ENCODE measurements at regions not wholly inside any gene's neighbourhood (a gene's known extent, or its start where the extent isn't known, plus 50 kb on each side); places are given as distances from the start of the nearest gene placed in this dataset.

- TF ChIP-seq RAD21 (IDR thresholded peaks at IDR 0.05; ENCODE audit: low read depth) (no peak), ZBTB7A (IDR thresholded peaks at IDR 0.05; ENCODE audit: low read depth) (no peak), EGR1 (IDR thresholded peaks at IDR 0.05) (no peak), NFIC (IDR thresholded peaks at IDR 0.05) (no peak), TAF1 (IDR thresholded peaks at IDR 0.05; ENCODE audit: low read depth) (no peak), TCF12 (IDR thresholded peaks at IDR 0.05; ENCODE audit: low read depth) (no peak), EP300 (IDR thresholded peaks at IDR 0.05; ENCODE audit: borderline replicate concordance) (no peak), REST (IDR thresholded peaks at IDR 0.05; ENCODE audit: low read depth) (no peak), CEBPB (IDR thresholded peaks at IDR 0.05) (no peak), YY1 (IDR thresholded peaks at IDR 0.05; ENCODE audit: low read depth) (no peak), TEAD4 (IDR thresholded peaks at IDR 0.05) (no peak), MAX (IDR thresholded peaks at IDR 0.05) (no peak), USF1 (IDR thresholded peaks at IDR 0.05) (no peak), FOXM1 (IDR thresholded peaks at IDR 0.05; ENCODE audit: borderline replicate concordance, low read depth) (no peak)
Measured at GRCh38 chr16:7055443-7055842, 277.2 kb upstream of the RBFOX1 start.

GRCh38 chr16:7051591-7052349 is 280.9 kb upstream of the RBFOX1 start:
- TF ChIP-seq NFIC (IDR thresholded peaks at IDR 0.05) (no peak), FOXM1 (IDR thresholded peaks at IDR 0.05; ENCODE audit: borderline replicate concordance, low read depth) (no peak), EGR1 (IDR thresholded peaks at IDR 0.05) (no peak), CEBPB (IDR thresholded peaks at IDR 0.05) (no peak), EP300 (IDR thresholded peaks at IDR 0.05; ENCODE audit: borderline replicate concordance) (no peak)

- TF ChIP-seq CREB1 (IDR thresholded peaks at IDR 0.05; ENCODE audit: low read depth), result no peak
- TF ChIP-seq TEAD4 (IDR thresholded peaks at IDR 0.05), result no peak
- TF ChIP-seq USF1 (IDR thresholded peaks at IDR 0.05), result no peak
- TF ChIP-seq NFIC (IDR thresholded peaks at IDR 0.05), result no peak
Measured at GRCh38 chr16:7044331-7044730, 288.3 kb upstream of the RBFOX1 start.

- TF ChIP-seq CEBPB (IDR thresholded peaks at IDR 0.05) (no peak), USF1 (IDR thresholded peaks at IDR 0.05) (no peak), TCF12 (IDR thresholded peaks at IDR 0.05; ENCODE audit: low read depth) (no peak), CREB1 (IDR thresholded peaks at IDR 0.05; ENCODE audit: low read depth) (no peak), EGR1 (IDR thresholded peaks at IDR 0.05) (no peak), YY1 (IDR thresholded peaks at IDR 0.05; ENCODE audit: low read depth) (no peak), EP300 (IDR thresholded peaks at IDR 0.05; ENCODE audit: borderline replicate concordance) (no peak), TAF1 (IDR thresholded peaks at IDR 0.05; ENCODE audit: low read depth) (no peak), ZBTB7A (IDR thresholded peaks at IDR 0.05; ENCODE audit: low read depth) (no peak), REST (IDR thresholded peaks at IDR 0.05; ENCODE audit: low read depth) (no peak), FOXM1 (IDR thresholded peaks at IDR 0.05; ENCODE audit: borderline replicate concordance, low read depth) (no peak), RAD21 (IDR thresholded peaks at IDR 0.05; ENCODE audit: low read depth) (no peak), MAX (IDR thresholded peaks at IDR 0.05) (no peak), TEAD4 (IDR thresholded peaks at IDR 0.05) (no peak), NFIC (IDR thresholded peaks at IDR 0.05) (no peak)
Measured at GRCh38 chr16:7038475-7038874, 294.2 kb upstream of the RBFOX1 start.

GRCh38 chr16:7037495-7037894 is 295.1 kb upstream of the RBFOX1 start:
- TF ChIP-seq TEAD4 (IDR thresholded peaks at IDR 0.05), result no peak
- no peak for TF ChIP-seq REST (IDR thresholded peaks at IDR 0.05; ENCODE audit: low read depth)
- no peak for TF ChIP-seq ZBTB7A (IDR thresholded peaks at IDR 0.05; ENCODE audit: low read depth)
- no peak for TF ChIP-seq YY1 (IDR thresholded peaks at IDR 0.05; ENCODE audit: low read depth)
- no peak for TF ChIP-seq RAD21 (IDR thresholded peaks at IDR 0.05; ENCODE audit: low read depth)
- TF ChIP-seq FOXM1 (IDR thresholded peaks at IDR 0.05; ENCODE audit: borderline replicate concordance, low read depth), result no peak
- no peak for TF ChIP-seq CEBPB (IDR thresholded peaks at IDR 0.05)
- no peak for TF ChIP-seq TCF12 (IDR thresholded peaks at IDR 0.05; ENCODE audit: low read depth)
- no peak for TF ChIP-seq TAF1 (IDR thresholded peaks at IDR 0.05; ENCODE audit: low read depth)
- no peak for TF ChIP-seq NFIC (IDR thresholded peaks at IDR 0.05)
- no peak for TF ChIP-seq MAX (IDR thresholded peaks at IDR 0.05)
- TF ChIP-seq USF1 (IDR thresholded peaks at IDR 0.05), result no peak
- no peak for TF ChIP-seq EGR1 (IDR thresholded peaks at IDR 0.05)
- TF ChIP-seq EP300 (IDR thresholded peaks at IDR 0.05; ENCODE audit: borderline replicate concordance), result no peak
- TF ChIP-seq CREB1 (IDR thresholded peaks at IDR 0.05; ENCODE audit: low read depth), result no peak

Data from Ishikawa (cell line).